Thyroid gland (tissue), 4 donors: ENCODE measurements at regions not wholly inside any gene's neighbourhood (a gene's known extent, or its start where the extent isn't known, plus 50 kb on each side); places are given as distances from the start of the nearest gene placed in this dataset.

Source experiments
- DNase-seq, 2 donors: peaks; one replicate each; pipeline ENCODE4 v3.0.0-alpha.2; 2019
- H3K27ac ChIP-seq, 3 donors: fragments of 200-600 bp; sonication (generic); 1 replicate in 2 of 3; 2 replicates in 1 of 3; pipeline ENCODE4 v1.5.1; 2016 to 2019; ENCODE audit warnings: mild to moderate bottlenecking in 1 of 3, moderate library complexity in 1 of 3
- H3K27me3 ChIP-seq: fragments of 200-600 bp; sonication (generic); one replicate; pipeline ENCODE4 v1.5.1; 2019
- H3K36me3 ChIP-seq, 2 donors: fragments of 200-600 bp; sonication (generic); one replicate each; pipeline ENCODE4 v1.5.1; 2016 to 2019
- H3K4me1 ChIP-seq, 2 donors: fragments of 200-600 bp; sonication (generic); one replicate each; pipeline ENCODE4 v1.5.1; 2017 to 2019
- H3K4me3 ChIP-seq, 3 donors: fragments of 200-600 bp; sonication (generic); replicated peaks in 1 of 3; 1 replicate in 2 of 3; 2 replicates in 1 of 3; pipeline ENCODE4 v1.5.1; 2016; ENCODE audit warnings: mild to moderate bottlenecking in 1 of 3
- H3K9me3 ChIP-seq: fragments of 200-600 bp; sonication (generic); one replicate; pipeline ENCODE4 v1.5.1; 2017
- CTCF ChIP-seq, 6 experiments: fragments of 200-600 bp in 3 of 6; fragments of 450-650 bp in 3 of 6; sonication (generic) in 3 of 6; IDR thresholded peaks; one replicate each; pipeline ENCODE4 v1.5.1; 2016 to 2019; ENCODE audit warnings: antibody characterized with exemption in 6 of 6, mild to moderate bottlenecking in 2 of 6, inconsistent platforms in 1 of 6, moderate library complexity in 1 of 6
- POLR2A ChIP-seq, 2 donors: fragments of 450-650 bp; IDR thresholded peaks; one replicate each; pipeline ENCODE4 v1.6.1; 2017; ENCODE audit warnings: antibody characterized with exemption in 2 of 2, mild to moderate bottlenecking in 2 of 2, moderate library complexity in 1 of 2
- WGBS, 2 donors: methylation state at CpG; one replicate each; pipeline ENCODE4 v1.1.5; 2017; 5-methylcytosine and 5-hydroxymethylcytosine counted together
- intact Hi-C: fragments of 100-400 bp; cut with DNase I; formaldehyde crosslinking; loops from one replicate; pipeline ENCODE4 v1.15.1; 2023

- peak; percentile 13 to 17 for DNase-seq
- Histone ChIP-seq H3K9me3 (no peaks in the 10 kb centered on the region), H3K4me1 (no peaks in the 10 kb centered on the region), H3K36me3 (no peaks in the 10 kb centered on the region), H3K4me3 (no peak overlapping the region), H3K27me3 (no peaks in the 10 kb centered on the region), H3K27ac (no peak overlapping the region)
- WGBS, 2 donors, result 25 to 47% methylated on average over 2 of the region's 2 CpGs
- intact Hi-C loops, result no loop called here
- no peak for TF ChIP-seq POLR2A (IDR thresholded peaks at IDR 0.05)
- TF ChIP-seq CTCF (IDR thresholded peaks at IDR 0.05), result peak in 1 of 6 experiments; percentile 9
These were observed 317.6 kb upstream of the PROX1 start for GRCh38 chr1:213669964-213670691.

GRCh38 chr1:213670692-213671023, 317.1 kb upstream of the PROX1 start:
- intact Hi-C loops, result no loop called here
- Histone ChIP-seq H3K27ac (no peak overlapping the region), H3K27me3 (no peaks in the 10 kb centered on the region), H3K36me3 (no peaks in the 10 kb centered on the region), H3K4me3 (no peak overlapping the region), H3K4me1 (no peaks in the 10 kb centered on the region), H3K9me3 (no peaks in the 10 kb centered on the region)
- no peak for TF ChIP-seq POLR2A (IDR thresholded peaks at IDR 0.05)
- no peak for TF ChIP-seq CTCF (IDR thresholded peaks at IDR 0.05)
- WGBS, 2 donors, result 33 to 57% methylated on average over 1 of the region's 1 CpG
- no peak for DNase-seq

- 97 to 100% methylated on average over 1 of the region's 1 CpG for WGBS, 2 donors
- DNase-seq, result no peak
- Histone ChIP-seq H3K27me3 (no peaks in the 10 kb centered on the region), H3K27ac (no peak overlapping the region), H3K36me3 (no peaks in the 10 kb centered on the region), H3K4me1 (no peaks in the 10 kb centered on the region), H3K4me3 (no peak overlapping the region), H3K9me3 (no peaks in the 10 kb centered on the region)
- TF ChIP-seq POLR2A (IDR thresholded peaks at IDR 0.05) (no peak), CTCF (IDR thresholded peaks at IDR 0.05) (no peak)
- intact Hi-C loops, result no loop called here
These were observed 312.7 kb upstream of the PROX1 start for GRCh38 chr1:213675043-213675442.

- H3K9me3 ChIP-seq, result no peaks in the 10 kb centered on the region
- intact Hi-C loops, result no loop called here
- H3K36me3 ChIP-seq, result no peaks in the 10 kb centered on the region
- no peaks in the 10 kb centered on the region for H3K27me3 ChIP-seq
- no peak for TF ChIP-seq CTCF (IDR thresholded peaks at IDR 0.05)
- TF ChIP-seq POLR2A (IDR thresholded peaks at IDR 0.05), result no peak
- WGBS, 2 donors, result 64 to 76% methylated on average over 2 of the region's 2 CpGs
- no peak for DNase-seq
- H3K4me1 ChIP-seq, result no peaks in the 10 kb centered on the region
- no peak overlapping the region for H3K27ac ChIP-seq
- H3K4me3 ChIP-seq, result no peak overlapping the region
These were observed 311.0 kb upstream of the PROX1 start for GRCh38 chr1:213676736-213677135.

GRCh38 chr1:213678348-213678747, 309.4 kb upstream of the PROX1 start:
- Histone ChIP-seq H3K9me3 (no peaks in the 10 kb centered on the region), H3K27me3 (no peaks in the 10 kb centered on the region), H3K27ac (no peak overlapping the region), H3K4me1 (no peaks in the 10 kb centered on the region), H3K4me3 (no peak overlapping the region), H3K36me3 (no peaks in the 10 kb centered on the region)
- DNase-seq, result no peak
- intact Hi-C loops, result no loop called here
- TF ChIP-seq POLR2A (IDR thresholded peaks at IDR 0.05) (no peak), CTCF (IDR thresholded peaks at IDR 0.05) (no peak)
